GM19240 (cell line): ENCODE measurements at regions not wholly inside any gene's neighbourhood (a gene's known extent, or its start where the extent isn't known, plus 50 kb on each side); places are given as distances from the start of the nearest gene placed in this dataset.

ENCODE experiments used
- DNase-seq: peaks from one replicate; pipeline ENCODE4 v3.0.0; 2011; ENCODE audit warnings: low spot score; ENCODE audit not compliant: insufficient read length

DNA sequence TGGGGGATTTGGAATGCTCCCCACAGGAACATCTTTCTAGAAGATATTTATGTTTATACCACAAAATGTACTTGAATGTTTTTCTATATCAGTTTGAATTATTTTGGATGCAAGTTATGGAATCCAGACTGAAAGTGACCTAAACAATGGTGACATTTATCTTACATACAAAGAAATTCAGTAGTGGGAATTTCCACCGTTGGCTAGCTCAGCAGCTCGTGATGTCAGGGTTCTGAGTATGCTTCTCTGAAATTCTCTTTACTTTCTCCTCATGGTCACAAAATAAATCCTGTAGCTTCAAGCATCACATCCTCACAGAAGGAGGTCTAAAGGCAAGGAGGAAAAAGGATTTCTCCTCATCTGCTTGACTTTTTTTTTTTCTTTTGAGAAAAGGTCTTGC, 105.3 kb downstream of the AKAIN1 start:
- no peak for DNase-seq

DNA sequence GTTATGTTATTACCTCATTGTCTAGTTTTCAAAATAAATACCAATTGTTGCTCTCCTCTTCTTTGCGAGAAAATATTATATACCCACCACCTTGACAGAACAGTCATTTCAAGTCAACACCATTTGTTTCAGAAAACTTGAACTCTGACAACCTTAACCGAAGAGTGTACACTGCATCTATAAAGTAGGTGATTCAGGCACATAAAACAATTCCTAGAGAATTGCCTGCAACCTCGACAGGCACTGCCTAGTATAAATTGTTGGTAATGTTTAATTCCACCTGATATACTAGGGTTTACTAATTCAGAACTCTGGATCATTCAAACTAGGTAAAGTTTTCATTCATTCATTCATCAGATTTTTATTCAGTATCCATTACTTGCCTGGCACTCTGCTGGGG, 121.8 kb downstream of the AKAIN1 start:
- DNase-seq = no peak

DNA sequence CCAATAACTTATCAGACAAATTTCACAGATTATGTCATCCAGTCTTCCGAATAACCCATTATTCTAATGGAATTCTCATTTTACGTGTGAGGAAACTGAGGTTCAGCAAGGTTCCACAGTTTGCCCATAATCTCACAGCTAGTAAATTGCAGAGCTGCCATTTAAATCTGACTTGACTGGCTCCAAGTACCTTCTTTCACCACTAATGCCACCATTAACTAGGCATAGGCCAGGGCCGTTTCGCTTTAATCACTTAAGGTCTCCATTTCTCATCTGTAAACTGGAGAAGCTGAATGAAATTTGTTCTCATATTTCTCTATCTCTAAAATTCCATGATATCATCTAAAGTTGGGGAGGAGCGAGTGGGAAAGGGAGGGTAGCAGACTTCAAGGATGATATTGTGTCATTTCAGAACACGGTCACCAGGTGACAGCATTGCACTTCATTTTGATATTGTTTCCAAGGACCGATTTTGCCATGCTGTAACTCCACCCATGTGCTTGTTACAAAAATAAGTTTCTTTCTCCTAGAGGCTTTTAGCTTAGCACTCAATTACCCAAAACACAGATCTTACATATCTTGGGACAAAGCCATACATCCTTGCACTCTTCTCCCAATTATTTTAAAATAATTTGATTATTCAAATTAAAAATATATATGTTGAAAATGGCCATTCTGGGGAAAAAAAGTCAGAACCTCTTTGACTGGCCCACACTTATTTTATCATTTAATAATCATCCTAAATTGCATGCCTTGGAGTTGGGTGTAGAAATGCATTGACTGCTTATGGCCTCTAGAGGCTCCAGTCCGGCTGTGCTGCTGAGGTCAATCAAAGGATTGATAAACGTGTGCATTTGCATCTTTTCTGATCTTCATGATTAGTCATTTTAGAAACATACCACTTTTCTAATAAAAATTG, 123.8 kb downstream of the AKAIN1 start:
- no peak for DNase-seq

GRCh38 chr18:5068851-5069250, 128.2 kb downstream of the AKAIN1 start:
- no peak for DNase-seq

GRCh38 chr18:5066380-5066977, 130.6 kb downstream of the AKAIN1 start:
- DNase-seq = no peak

GRCh38 chr18:5065615-5066014, 131.4 kb downstream of the AKAIN1 start:
- DNase-seq = no peak

DNA sequence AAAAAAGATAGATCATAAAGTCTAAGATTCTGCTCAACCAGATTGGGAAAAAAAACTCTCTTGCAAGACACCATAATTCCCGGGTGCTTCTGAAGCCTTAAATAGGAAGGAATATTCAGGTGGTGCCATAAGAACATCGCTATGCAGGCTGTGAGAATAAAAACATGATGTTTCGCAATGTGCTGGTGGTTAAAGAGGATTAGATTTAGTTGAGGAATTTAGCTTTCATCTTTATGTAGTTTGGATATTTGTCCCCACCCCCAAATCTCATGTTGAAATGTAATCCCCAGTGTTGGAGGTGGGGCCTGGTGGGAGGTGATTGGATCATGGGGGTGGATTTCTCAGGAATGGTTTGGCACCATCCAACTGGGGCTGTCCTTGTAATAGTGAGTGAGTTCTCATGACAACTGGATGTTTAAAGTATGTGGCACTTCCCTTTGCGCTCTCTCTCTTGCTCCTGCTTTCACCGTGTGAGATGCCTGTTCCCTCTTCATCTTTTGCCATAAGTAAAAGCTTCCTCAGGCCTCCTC, 132.2 kb downstream of the AKAIN1 start:
- DNase-seq = no peak

DNA sequence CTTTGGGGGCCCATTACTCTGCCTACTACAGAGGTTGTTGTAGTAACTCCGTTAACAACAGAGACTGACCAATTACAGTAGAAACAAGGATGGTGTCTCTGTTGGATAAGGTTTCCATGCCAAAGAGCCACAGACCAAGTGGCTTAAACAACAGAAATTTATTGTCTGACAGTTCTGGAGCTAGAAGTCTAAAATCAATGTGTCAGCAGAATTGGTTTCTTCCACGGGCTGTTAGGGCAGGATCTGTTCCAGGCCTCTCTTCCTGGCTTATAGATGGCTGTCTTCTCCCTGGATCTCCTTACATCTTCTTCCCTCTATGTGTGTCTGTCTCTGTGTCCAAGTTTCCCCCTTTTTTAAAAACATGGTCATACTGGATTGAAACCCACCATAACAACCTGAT, 135.3 kb downstream of the AKAIN1 start:
- no peak for DNase-seq

- no peak for DNase-seq
These were observed 136.5 kb downstream of the AKAIN1 start for GRCh38 chr18:5060543-5060942.

DNA sequence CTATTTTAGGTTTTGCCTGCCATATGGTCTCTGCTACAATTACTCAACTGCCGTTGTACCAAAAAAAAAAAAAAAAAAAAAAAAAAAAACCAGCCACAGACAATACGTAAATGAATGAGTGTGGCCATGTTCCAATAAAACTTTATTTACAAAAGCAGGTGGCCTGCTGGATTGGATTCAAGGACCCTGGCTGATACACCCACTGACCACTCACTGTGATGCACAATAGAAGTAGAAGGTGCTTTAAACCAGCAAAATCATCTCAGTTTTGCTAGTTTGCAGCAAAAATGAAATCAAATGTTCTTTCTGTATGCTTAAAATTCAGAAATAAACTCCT, 137.4 kb downstream of the AKAIN1 start:
- no peak for DNase-seq

DNA sequence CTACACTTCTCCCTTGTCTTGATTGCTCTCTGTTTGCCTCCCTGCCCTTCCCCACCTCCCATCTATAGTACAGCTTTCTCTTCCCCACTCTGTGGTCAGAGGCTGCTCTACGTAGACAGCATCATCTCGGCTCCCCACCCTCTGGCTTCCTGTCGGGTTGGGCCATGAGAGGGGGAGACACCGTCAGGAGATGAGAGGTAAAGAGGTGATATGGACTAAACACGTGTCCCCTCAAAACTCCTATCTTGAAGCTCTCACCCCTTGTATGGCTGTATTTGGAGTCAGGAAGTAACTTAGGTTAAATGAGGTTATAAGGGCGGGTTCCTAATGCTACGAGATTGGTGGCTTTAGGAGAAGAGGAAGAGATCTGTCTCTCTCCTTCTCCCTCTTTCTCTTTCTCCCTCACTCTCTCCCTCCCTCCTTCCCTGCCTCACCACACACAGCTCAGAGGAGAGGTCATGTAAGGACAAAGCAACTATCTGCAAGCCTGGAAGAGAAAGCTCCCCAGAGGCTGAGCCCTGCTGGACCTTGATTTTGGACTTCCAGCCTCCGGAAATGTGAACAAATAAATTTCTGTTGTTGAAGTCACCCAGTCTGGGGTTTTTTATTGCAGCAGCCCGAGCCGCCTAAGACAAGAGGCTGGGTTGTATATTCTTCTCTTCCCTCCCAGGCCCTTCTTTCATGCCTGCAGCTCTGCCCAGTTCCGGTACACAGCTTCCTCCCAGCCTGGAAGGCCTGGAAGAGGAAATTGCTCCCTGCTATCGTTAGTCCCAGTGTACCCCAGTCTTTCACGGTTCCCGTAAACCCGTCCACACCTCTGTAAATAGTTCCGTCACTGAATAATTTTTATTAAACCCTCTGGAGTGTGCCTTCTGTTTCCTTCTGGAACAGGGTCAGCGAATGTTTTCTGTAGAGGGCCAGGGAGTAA, 138.0 kb downstream of the AKAIN1 start:
- no peak for DNase-seq

- DNase-seq = peak; percentile 28
These were observed 139.4 kb downstream of the AKAIN1 start for GRCh38 chr18:5057386-5058348.

- no peak for DNase-seq
These were observed 144.6 kb downstream of the AKAIN1 start for GRCh38 chr18:5052491-5052890.

GRCh38 chr18:5051207-5051606, 145.8 kb downstream of the AKAIN1 start:
- no peak for DNase-seq

DNA sequence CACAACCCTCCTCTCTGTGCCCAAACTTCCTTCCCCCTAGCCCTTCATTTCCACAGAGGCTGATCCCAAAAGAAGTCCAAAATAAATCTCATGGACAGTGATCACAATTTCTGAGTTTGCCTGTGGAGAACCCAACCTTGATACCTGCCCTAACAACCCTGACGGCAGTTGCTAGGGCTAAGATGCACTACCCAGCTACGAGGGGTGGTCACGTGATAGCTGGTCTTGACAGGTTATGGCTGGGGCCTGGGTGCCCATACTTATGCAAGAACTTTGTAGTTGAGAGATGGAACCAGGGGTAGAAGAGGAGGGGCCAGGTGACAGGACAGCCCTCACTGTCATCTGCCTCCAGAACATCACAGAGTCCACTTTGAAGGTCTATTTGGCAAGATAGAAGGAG, 147.9 kb downstream of the AKAIN1 start:
- DNase-seq = no peak

GRCh38 chr18:5040476-5040875, 156.6 kb downstream of the AKAIN1 start:
- DNase-seq = no peak

GRCh38 chr18:5036523-5036922, 160.5 kb downstream of the AKAIN1 start:
- DNase-seq = no peak

- DNase-seq = no peak
These were observed 165.8 kb downstream of the AKAIN1 start for GRCh38 chr18:5031216-5031615.

- DNase-seq = no peak
These were observed 166.4 kb downstream of the AKAIN1 start for GRCh38 chr18:5030636-5031035.

DNA sequence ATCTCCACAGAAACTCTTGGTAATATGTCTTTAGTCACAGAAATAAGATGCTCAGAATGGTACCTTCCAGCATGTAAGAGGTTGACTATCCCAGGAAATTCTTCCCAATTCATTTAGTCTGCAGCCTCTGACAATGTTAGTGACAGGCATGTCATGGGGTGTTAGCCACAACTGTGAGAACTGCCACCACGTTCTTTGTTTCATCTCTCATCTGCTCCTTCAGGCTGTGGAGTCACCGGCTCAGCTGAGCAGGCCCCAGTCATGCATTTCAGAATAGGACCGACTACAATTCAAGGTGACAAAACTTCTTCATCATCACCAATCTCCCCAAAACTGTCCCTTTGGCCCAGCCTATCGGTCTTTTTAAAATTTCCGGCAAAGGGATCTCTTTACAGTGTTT, 167.5 kb downstream of the AKAIN1 start:
- no peak for DNase-seq

GRCh38 chr18:5024741-5025140, 172.3 kb downstream of the AKAIN1 start:
- DNase-seq = no peak
